Uterus (tissue), 2 donors: ENCODE measurements at regions not wholly inside any gene's neighbourhood (a gene's known extent, or its start where the extent isn't known, plus 50 kb on each side); places are given as distances from the start of the nearest gene placed in this dataset.

Experiments used
- CTCF ChIP-seq, 4 experiments: fragments of 200-600 bp in 2 of 4; fragments of 450-650 bp in 2 of 4; sonication (generic) in 2 of 4; IDR thresholded peaks; one replicate each; pipeline ENCODE4 v1.5.1; 2016 to 2019; ENCODE audit warnings: antibody characterized with exemption in 4 of 4, mild to moderate bottlenecking in 2 of 4, moderate library complexity in 1 of 4
- POLR2A ChIP-seq, 2 donors: fragments of 450-650 bp; IDR thresholded peaks; one replicate each; pipeline ENCODE4 v1.6.1; 2016; ENCODE audit warnings: antibody characterized with exemption in 2 of 2, mild to moderate bottlenecking in 1 of 2, moderate library complexity in 1 of 2

GRCh38 chr10:29098423-29098822 lies 190.4 kb upstream of the LYZL1 start:
- TF ChIP-seq CTCF (IDR thresholded peaks at IDR 0.05) (no peak), POLR2A (IDR thresholded peaks at IDR 0.05) (no peak)
